ENCODE measurements at regions not wholly inside any gene's neighbourhood (a gene's known extent, or its start where the extent isn't known, plus 50 kb on each side); places are given as distances from the start of the nearest gene placed in this dataset.

GRCh38 chr22:44423556-44424358, 74.3 kb downstream of the RTL6 start:
- DNase-seq (ENCODE audit: low spot score): no peak

GRCh38 chr22:44422746-44423380, 75.2 kb downstream of the RTL6 start:
- DNase-seq (ENCODE audit: low spot score): no peak

GRCh38 chr22:44419429-44419828, 78.6 kb downstream of the RTL6 start:
- no peak for DNase-seq (ENCODE audit: low spot score)

GRCh38 chr22:44413211-44413610, 84.8 kb downstream of the RTL6 start:
- DNase-seq (ENCODE audit: low spot score): no peak

GRCh38 chr22:44412136-44412731, 85.8 kb downstream of the RTL6 start:
- no peak for DNase-seq (ENCODE audit: low spot score)

GRCh38 chr22:44411226-44412135, 86.6 kb downstream of the RTL6 start:
- no peak for DNase-seq (ENCODE audit: low spot score)

GRCh38 chr22:44410451-44410991, 87.5 kb downstream of the RTL6 start:
- no peak for DNase-seq (ENCODE audit: low spot score)

- DNase-seq (ENCODE audit: low spot score): no peak
Measured at GRCh38 chr22:44409974-44410316, 88.1 kb downstream of the RTL6 start.

GRCh38 chr22:44409211-44409973, 88.6 kb downstream of the RTL6 start:
- DNase-seq (ENCODE audit: low spot score): no peak

- DNase-seq (ENCODE audit: low spot score): no peak
Measured at GRCh38 chr22:44408829-44409192, 89.2 kb downstream of the RTL6 start.

- DNase-seq (ENCODE audit: low spot score): no peak
Measured at GRCh38 chr22:44407987-44408828, 89.8 kb downstream of the RTL6 start.

GRCh38 chr22:44407171-44407986, 90.7 kb downstream of the RTL6 start:
- no peak for DNase-seq (ENCODE audit: low spot score)

- DNase-seq (ENCODE audit: low spot score): no peak
Measured at GRCh38 chr22:44406341-44407170, 91.5 kb downstream of the RTL6 start.

GRCh38 chr22:44405661-44406060, 92.4 kb downstream of the RTL6 start:
- DNase-seq (ENCODE audit: low spot score): no peak

- DNase-seq (ENCODE audit: low spot score): no peak
Measured at GRCh38 chr22:44404341-44405020, 91.7 kb upstream of the SHISAL1 start.

- no peak for DNase-seq (ENCODE audit: low spot score)
Measured at GRCh38 chr22:44403602-44404329, 91.0 kb upstream of the SHISAL1 start.

GRCh38 chr22:44403166-44403565, 90.4 kb upstream of the SHISAL1 start:
- DNase-seq (ENCODE audit: low spot score): no peak

Data from H4 (cell line).